A673 (cell line): ENCODE measurements at regions not wholly inside any gene's neighbourhood (a gene's known extent, or its start where the extent isn't known, plus 50 kb on each side); places are given as distances from the start of the nearest gene placed in this dataset.
"Not testable (repeated sequence)": the region's sequence is repeated elsewhere in the genome, so short reads cannot be mapped to it uniquely, and the experiment has no call there.

Experiments used
- EZH2 ChIP-seq: fragments of 200-600 bp; sonication (generic); IDR thresholded peaks from 2 replicates; pipeline ENCODE4 v1.6.1; 2017; ENCODE audit warnings: borderline replicate concordance, low read depth, mild to moderate bottlenecking, mixed read lengths, antibody characterized with exemption, low read length; ENCODE audit not compliant: poor library complexity, severe bottlenecking
- TF ChIP-seq, protein P1 (sequence below): fragments of 300-800, 200-600 bp; sonication (generic); conservative IDR thresholded peaks from 2 replicates; pipeline ENCODE4 v1.5.1; 2017; ENCODE audit warnings: low read depth, mild to moderate bottlenecking, antibody characterized with exemption, low read length, moderate library complexity, mixed read lengths

DNA sequence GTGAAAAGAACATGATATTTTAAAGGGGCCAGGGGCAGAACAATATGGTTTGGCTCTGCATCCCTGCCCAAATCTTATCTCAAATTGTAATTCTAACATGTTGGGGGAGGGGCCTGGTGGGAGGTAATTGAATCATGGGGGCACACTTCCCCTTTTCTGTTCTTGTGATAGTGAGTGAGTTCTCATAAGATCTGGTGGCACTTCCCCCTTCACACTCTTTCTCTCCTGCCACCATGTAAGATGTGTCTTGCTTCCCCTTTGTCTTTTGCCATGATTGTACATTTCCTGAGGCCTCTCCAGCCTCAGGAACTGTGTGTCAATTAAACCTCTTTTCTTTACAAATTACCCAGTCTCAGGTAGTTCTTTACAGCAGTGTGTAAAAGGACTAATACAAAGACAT lies 177.1 kb upstream of the ZNF322 start:
- TF ChIP-seq, protein P1, sequence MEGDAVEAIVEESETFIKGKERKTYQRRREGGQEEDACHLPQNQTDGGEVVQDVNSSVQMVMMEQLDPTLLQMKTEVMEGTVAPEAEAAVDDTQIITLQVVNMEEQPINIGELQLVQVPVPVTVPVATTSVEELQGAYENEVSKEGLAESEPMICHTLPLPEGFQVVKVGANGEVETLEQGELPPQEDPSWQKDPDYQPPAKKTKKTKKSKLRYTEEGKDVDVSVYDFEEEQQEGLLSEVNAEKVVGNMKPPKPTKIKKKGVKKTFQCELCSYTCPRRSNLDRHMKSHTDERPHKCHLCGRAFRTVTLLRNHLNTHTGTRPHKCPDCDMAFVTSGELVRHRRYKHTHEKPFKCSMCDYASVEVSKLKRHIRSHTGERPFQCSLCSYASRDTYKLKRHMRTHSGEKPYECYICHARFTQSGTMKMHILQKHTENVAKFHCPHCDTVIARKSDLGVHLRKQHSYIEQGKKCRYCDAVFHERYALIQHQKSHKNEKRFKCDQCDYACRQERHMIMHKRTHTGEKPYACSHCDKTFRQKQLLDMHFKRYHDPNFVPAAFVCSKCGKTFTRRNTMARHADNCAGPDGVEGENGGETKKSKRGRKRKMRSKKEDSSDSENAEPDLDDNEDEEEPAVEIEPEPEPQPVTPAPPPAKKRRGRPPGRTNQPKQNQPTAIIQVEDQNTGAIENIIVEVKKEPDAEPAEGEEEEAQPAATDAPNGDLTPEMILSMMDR: not testable (repeated sequence)
- not testable (repeated sequence) for TF ChIP-seq EZH2
